Frontal cortex (tissue), 3 donors: ENCODE measurements at regions not wholly inside any gene's neighbourhood (a gene's known extent, or its start where the extent isn't known, plus 50 kb on each side); places are given as distances from the start of the nearest gene placed in this dataset.

Experiments used
- DNase-seq, 2 donors: peaks; one replicate each; pipeline ENCODE4 v3.0.0; 2012; ENCODE audit warnings: low spot score in 2 of 2
- FAIRE-seq: peaks from 2 replicates; lab custom pipeline; 2012; peaks lifted over from hg19 to GRCh38; lab: Jason Lieb, UNC
- donor health status: control.
- donor health status: control.
- donor health status: control.

DNA sequence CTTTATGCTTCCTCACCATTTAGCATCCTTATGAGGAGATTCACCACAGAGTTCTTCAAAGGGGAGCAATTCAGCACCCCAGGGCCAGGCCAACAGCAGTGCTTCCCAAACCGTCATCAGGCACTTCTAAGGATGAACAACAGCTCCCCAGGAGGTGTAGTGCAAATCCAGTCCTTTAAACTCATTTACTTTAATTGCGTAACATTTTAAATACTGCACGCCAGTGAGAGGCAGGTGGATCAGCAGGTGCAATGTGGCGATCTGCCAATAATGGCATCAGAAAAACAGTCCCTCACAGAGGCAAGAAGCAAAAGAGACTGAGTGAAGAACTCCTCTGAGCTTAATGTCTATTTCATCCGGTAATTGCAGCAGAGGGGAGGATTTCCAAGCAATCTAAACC, 770.9 kb upstream of the FOXG1 start:
- no peak for FAIRE-seq
- no peak for DNase-seq

DNA sequence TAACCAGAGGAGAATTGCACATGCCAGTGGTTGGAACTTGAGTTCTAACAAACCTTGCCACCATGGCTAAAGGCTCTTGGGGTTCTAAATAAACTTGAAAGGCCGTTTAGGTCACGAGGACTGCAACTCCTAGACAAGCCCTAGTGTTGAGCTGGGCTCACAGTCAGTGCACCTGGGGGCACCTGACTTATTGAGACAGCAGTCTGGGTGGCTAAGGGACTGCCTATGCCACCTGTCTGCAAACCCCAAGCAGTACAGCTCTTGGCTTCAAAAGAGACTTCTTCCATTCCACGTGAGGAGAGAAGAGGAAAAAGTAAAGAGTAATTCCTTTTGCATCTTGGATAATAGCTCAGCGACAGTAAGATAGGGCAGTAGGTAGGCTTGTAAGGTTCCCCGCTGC, 765.6 kb upstream of the FOXG1 start:
- no peak for DNase-seq
- FAIRE-seq: no peak

DNA sequence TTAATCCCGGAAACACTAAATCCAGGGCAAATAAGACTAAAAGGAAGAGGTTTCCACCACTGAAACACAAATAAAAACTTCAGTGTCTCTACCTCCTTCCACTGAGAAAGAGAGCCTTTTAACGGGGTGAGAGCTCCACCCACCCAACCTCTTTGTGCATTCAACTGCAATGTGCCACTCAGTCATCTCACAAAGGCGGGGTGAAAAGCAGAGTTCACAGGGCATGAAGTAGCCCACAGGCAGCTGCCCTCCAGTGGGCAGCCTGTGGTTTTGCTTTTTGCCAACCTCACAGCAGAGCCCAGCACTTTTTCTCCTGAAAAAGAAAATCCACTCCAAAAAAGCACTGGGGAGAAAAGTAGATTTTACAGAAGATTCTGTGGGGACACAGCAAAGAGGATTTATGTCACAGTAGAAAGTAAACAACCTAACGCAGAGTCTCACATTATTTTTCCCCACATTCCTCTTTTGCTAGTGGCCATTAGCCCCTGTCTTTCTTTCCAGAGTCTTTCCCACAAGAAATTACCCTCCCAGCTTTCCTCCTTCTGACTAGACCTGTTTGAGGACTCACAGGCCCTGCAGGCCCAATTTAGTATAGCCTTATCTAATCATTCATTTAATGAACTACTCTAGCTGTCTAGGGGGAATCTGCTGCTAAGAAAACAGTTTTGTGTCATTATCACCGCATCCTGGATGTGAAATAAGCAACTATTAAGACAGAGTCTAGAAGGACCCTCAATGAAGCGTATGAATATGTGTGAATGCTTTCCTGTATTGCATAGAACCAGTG, 753.8 kb upstream of the FOXG1 start:
- DNase-seq (no peak), FAIRE-seq (no peak)

DNA sequence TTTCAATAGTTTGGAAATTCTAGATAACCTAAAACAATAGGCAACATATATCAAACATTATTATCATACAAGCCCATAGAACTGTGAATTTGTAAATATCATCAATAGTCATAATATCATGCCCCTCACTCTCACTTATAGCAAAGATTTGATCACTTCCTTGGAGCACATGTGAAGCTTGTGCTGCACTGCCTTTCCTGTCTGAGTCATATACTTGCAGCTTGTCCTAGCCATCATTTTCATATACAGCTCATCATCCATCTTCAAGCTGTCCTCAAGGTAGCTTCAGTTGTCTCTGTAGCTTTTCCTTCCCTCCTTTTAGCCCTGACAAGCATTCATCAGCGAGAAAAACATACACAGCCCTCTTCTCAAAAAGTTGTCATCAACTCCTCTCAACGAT, 746.5 kb upstream of the FOXG1 start:
- DNase-seq (no peak), FAIRE-seq (no peak)

DNA sequence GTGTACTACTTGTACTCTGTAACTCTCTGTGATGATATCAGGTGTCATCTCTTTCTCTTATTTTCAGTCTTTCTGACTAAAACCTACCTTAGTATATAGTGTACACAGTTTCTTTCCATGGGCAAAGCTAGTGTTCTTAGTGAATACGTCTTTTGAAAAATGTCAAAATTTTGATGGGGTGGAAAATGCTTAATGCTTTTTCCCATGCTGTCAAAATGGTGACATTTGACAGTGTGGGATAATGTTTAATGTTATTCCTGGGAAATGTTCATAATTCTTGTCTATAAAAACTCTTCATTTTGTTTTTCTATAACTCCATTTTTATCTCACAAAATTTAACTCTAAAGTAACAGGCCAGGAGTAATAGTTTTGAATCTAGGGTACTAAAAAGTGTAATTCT, 742.7 kb upstream of the FOXG1 start:
- DNase-seq (no peak), FAIRE-seq (no peak)

DNA sequence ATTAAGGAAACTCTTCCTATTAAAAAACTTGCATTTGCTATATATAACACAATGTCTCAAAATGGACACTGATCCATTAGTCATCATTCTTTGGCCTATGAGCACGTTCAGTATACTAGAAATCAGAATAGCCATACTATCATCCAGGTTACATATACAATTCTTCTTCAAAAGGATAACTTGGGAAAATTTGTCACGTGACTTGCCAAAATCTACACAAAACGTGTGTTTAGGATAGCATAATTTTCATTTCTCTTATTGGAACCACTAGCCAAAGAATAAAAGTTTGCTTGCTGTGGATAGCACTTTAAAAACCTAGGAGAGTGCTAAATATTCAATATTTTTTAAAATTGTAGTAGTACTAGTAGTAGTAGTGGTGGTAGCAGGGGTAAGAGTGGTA, 714.3 kb upstream of the FOXG1 start:
- DNase-seq (no peak), FAIRE-seq (no peak)

DNA sequence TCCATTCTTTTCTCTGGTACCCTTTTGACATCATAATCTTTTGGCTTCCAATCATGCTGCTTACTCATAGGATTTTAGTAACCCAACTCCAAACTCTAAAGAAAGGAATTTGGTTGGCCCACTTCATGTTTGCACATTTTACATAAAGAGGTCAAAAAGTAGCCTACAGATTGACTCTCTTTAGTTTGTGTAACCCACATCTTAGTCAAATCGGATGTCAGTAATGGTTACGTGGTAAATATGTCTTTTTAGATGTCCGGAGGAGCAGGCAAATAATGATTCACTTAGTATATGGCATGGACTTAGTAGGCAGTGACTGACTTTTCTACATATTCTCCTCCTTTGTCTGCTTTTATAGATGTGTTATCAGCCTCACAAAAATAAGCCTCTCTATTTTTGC, 711.6 kb upstream of the FOXG1 start:
- FAIRE-seq: no peak
- no peak for DNase-seq

DNA sequence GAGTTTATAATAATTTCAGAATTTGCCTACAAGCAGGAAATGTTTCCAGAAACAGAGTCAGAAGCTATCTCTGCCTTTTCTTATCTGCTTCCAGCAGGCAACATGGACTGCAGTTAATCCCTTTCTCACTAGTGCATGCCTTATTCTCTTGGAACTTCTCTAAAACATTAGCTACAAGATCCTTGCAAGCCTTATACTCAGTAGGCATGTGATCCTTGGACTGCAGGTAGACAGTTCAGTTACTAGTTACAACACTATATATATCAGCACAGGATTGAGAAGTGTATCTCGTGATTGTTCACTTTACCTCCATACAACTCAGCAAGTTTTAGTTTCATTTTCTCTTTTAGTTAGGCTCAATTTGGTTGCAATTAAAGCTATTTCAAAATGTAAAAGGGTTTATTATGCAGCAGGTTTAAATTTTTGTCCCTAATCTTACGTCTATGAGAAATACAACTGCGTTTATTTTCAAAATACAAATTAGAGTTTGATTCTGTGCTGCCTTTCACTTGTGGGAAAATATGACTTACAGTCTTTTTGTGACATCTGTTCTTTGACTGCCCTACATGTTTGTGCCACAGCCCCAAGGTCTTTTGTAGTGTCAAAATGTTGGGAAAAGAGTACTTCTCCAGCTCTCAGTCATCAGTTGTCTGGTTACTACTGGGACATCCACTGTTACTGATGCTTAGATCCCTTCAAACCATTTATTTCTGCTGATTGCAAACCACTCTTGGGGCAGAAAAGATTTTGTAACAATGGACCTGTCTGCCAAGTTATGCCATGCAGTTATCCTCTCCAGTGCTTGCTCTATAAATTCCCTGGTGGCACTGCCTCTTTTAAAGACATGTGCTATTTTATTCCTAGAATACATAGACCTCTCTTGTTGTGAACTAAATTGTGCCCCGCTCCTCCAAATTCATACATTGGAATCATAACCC, 709.0 kb upstream of the FOXG1 start:
- DNase-seq (no peak), FAIRE-seq (no peak)

DNA sequence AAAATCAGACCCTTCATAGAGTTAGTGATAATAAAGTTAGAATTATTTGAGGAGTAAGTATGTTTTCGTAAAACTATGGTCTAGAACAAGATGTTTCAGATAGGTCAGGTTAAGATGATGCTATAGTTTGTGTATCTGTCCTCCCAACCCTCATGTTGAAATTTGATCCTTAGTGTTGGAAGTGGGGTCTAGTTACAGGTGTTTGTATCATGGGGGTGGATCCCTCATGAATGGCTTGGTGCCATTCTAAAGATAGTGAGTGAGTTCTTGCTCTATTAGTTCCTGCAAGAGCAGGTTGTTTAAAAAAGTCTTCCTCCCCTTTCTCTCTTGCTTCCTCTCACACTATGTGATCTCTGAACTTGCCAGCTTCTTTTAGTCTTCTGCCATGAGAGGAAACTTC, 707.3 kb upstream of the FOXG1 start:
- DNase-seq (no peak), FAIRE-seq (no peak)

DNA sequence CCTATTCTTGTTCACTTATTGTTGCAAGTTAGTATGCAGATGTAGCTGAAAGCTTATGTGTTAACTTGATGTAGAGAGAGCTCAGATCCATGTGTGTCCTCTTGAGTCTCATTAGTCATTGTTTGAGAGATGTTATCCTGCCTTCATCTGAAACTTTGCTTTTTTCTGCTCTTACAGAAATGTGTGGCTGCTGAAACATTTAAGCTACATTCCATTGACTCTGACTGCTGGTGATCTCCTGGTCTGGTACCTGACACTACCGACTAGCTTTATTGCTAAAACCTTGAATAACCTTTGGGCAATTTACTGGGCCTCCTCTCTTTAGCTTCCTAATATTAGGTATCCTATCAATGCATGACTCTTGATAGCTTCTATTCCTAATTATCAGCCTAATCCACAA, 705.6 kb upstream of the FOXG1 start:
- FAIRE-seq: no peak
- no peak for DNase-seq

DNA sequence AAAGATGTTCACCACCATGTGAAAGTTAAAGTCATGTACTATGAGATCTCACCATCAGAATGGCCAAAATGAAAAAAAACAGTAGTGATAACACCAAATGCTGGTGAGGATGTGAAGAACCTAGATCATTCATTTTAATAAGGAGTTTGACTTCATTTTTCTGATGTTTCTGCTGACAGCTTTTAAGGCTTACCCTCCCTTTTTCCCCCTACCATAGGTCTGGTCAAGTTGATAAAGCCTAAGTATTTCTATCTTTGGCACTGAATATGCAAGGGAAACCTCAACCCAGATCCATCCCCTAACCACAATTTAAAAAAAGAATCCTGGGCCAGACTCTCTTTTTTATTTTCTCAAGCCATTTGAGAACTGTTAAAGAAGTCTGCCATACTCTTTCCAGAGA, 689.6 kb upstream of the FOXG1 start:
- FAIRE-seq (no peak), DNase-seq (no peak)

DNA sequence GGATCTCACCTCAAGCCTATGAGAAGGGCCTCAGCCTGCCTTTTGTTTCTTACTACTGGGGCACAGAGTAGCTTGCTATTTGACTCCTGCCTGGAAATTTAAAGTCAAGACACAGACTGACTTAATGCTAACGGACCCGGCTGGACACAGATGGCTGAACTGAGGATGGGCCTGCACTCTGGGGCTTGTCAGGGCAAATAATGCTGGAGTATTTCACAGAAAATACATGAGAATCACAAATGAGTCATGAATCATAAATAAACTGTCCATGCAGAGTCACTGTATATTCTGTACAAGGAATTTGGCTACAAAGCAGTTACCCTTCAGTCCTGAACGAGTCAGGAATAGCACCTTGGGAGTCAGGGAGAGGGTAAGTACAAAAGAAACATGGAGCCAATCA, 683.2 kb upstream of the FOXG1 start:
- DNase-seq (no peak), FAIRE-seq (no peak)

DNA sequence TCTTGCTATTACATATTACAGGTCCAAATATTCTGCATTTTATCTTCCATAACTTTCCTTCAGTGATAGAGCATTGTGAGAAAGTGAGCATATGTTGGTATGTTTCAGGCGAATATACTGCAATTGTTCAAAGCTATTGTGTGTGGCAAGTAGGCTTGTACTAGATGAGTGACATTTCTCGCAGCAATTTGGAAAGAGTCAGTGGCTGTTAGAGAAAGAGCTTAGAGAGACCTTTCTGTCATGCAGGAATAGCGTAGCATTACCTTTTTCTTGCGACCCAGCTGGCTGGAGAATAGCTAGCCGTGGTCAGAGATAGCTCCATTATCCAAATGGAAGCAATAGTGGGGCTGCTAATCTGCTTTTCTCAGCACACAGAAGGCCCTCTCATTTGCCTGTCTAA, 678.5 kb upstream of the FOXG1 start:
- DNase-seq: no peak

DNA sequence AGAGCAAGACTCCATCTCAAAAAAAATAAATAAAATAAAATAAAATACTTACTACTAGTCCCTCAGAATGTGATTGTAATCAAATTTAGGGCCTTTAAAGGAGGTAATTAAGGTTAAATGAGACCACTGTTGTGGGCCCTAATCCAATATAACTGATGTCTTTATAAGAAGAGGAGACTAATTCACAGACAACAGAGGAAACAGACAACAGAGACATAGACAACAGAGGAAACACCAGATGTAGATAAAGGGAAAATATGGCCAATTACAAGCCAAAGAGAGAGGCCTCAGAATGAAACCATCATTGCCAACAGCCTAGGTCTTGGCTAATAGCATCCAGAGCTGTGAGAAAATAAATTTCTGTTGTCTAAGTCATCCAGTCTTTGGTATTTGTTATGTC, 669.0 kb upstream of the FOXG1 start:
- FAIRE-seq (no peak), DNase-seq (no peak)

More for the DNA sequence above, 678.5 kb upstream of the FOXG1 start:
- FAIRE-seq: no peak

DNA sequence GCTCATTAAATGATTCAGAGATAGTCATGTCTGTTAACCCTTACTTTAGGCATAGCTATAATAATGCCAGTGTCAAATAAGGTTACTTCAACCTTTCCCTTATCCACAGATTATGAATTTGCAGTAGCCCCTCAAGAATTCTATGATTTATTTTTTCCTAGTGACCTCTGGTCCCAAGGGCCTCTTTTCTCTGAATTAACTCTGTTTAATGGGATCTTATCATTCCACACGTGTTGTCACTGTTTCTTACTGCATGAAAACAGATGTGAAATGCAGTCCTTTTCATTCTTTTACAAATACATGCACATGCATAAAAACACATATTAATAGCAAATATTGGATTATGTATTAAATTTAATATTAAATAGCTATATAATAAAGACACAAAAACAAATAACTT, 667.7 kb upstream of the FOXG1 start:
- no peak for DNase-seq
- no peak for FAIRE-seq

DNA sequence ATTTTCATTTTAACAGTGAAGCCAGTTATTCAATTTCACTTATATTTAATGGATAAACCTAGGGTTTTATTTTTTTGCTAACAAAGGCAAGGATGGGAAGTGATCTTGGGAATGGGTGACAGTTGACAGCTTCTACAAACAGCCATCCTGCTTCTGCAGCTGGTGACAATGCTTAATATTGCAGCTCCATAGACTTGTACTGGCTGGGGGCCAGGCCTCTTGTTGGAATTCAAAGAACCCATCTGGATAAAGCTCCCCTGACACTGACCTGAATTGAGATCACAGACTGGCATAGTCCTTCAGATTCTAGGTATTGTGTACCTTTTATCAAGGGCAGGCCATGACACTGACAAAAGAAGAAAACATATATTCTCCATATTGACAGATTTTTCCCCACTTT, 664.6 kb upstream of the FOXG1 start:
- DNase-seq (no peak), FAIRE-seq (no peak)

DNA sequence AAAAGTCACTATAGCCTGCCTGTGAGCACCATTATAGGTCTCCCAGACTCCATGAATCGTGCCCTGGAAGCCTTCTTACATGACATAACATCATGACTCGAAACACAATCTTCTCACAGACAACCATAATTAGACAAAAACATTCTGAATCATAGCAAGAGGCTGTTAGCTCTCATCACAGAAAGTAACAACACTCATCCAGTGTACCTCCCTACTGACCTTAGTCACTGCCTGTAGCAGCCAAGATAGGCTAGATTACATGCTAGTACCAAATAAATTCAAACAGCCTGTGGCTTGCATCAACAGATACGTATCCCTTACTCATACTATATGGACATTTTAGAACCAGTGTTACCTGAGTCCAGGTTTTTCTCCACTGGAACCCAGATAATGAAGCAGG, 663.8 kb upstream of the FOXG1 start:
- DNase-seq: no peak
- no peak for FAIRE-seq

DNA sequence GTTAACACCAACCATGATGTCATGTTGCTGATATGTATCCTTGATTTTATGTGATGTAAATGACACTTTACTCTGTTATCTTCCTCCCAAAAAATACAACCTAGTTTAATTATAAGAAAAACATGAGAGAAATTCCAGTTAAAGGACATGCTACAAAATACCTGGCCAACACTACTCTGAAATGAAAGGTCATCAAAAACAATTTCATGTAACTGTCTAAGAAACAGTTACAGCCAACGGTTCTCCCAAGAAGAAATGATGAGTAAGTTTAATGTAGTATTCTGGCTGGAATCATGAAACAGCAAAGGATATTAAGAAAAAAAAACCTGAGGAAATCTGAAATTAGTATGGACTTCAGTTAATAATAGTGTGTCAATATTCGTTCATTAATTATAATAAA, 653.3 kb upstream of the FOXG1 start:
- no peak for DNase-seq
- no peak for FAIRE-seq

DNA sequence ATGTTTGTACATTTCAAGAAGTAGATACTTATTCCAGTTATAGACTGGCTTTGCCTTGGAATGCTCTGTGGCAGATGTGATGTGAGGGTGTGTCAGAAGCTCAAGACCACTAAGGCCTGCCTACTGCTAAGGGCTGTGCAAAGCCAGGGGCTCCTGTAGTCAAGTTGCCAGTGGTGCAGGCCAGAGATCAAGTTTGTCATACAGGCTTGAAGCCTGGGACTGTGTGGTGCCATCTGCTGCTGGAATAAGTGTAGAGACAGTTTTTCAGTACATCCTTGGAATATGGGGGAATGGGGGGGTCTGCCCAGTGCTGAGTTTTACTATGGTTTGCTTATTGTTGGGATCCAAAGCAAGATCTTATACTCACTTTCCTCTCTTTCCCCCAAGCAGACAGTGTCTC, 649.9 kb upstream of the FOXG1 start:
- FAIRE-seq (no peak), DNase-seq (no peak)

DNA sequence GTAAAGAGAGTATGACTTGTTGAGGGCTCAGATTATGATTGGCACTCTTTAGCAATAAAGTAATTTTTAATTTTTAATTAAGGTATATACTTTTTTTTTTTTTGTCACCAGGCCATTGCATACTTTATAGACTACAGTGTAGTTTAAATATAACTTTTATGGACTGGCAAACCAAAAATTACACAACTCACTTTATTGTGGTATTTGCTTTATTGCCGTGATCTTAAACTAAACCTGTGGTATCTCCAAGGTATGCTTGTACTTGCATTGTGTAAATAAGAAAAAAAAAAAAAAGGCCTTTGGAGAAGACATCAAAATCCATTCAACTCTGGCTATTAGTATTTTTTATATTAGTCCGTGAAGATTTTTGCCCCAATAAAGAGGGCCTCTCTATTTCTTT, 646.7 kb upstream of the FOXG1 start:
- DNase-seq (no peak), FAIRE-seq (no peak)

DNA sequence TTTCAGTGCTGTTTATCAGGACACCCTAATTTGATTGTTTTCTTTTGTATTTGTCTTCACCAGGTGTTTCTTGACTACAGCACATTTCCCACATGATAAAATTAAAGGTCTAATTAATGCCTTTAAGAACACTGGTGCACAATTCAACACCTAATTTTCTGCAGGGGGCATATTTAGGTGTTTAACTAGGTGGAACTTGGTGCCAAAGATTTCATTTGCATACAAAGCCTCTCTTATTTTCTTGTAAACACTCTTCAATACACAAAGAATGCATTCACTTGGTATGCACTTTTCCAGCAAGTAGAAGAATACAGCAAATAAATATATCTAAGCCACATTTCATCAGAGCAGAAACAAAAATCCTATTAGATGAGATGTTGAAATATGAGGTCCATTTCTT, 646.2 kb upstream of the FOXG1 start:
- DNase-seq (no peak), FAIRE-seq (no peak)
